HT-29 (cell line): ENCODE measurements at regions not wholly inside any gene's neighbourhood (a gene's known extent, or its start where the extent isn't known, plus 50 kb on each side); places are given as distances from the start of the nearest gene placed in this dataset.
"Not testable (repeated sequence)": the region's sequence is repeated elsewhere in the genome, so short reads cannot be mapped to it uniquely, and the experiment has no call there.

Experiments
- DNase-seq: peaks from one replicate; pipeline ENCODE4 v3.0.0-alpha.2; 2015; ENCODE audit warnings: low spot score

- no peak for DNase-seq
Measured at GRCh38 chr1:108314815-108315214, 70.9 kb upstream of the NBPF4 start.

- DNase-seq, result peak; percentile 39
Measured at GRCh38 chr1:108316545-108316944, 72.7 kb upstream of the NBPF4 start.

GRCh38 chr1:108320849-108321248 is 77.0 kb upstream of the NBPF4 start:
- DNase-seq, result no peak

- not testable (repeated sequence) for DNase-seq
Measured at GRCh38 chr1:108325338-108325737, 81.5 kb upstream of the NBPF4 start.

GRCh38 chr1:108327534-108328466 is 83.9 kb upstream of the NBPF4 start:
- DNase-seq, result peak; percentile 20

- no peak for DNase-seq
Measured at GRCh38 chr1:108345776-108346531, 102.1 kb upstream of the NBPF4 start.

GRCh38 chr1:108357802-108358201 is 92.3 kb upstream of the NBPF6 start:
- DNase-seq, result no peak

GRCh38 chr1:108380059-108380832 is 69.9 kb upstream of the NBPF6 start:
- not testable (repeated sequence) for DNase-seq
